MG63 (cell line): ENCODE measurements at regions not wholly inside any gene's neighbourhood (a gene's known extent, or its start where the extent isn't known, plus 50 kb on each side); places are given as distances from the start of the nearest gene placed in this dataset.
A peak's percentile ranks its signal among the peaks of the same experiment; 100 is the strongest.
"Not testable (repeated sequence)": the region's sequence is repeated elsewhere in the genome, so short reads cannot be mapped to it uniquely, and the experiment has no call there.

Experiments used
- DNase-seq: peaks from one replicate; pipeline ENCODE4 v3.0.0-alpha.2; 2020
- H3K27me3 ChIP-seq: fragments of 250-450 bp; sonication (Bioruptor Pico); 2 replicates; pipeline ENCODE4 v1.5.1; 2020; ENCODE audit warnings: mild to moderate bottlenecking, moderate library complexity
- H3K36me3 ChIP-seq: fragments of 250-450 bp; sonication (Bioruptor Pico); 2 replicates; pipeline ENCODE4 v1.5.1; 2020; ENCODE audit warnings: mild to moderate bottlenecking, moderate library complexity
- H3K4me3 ChIP-seq: fragments of 250-450 bp; sonication (Bioruptor Pico); 2 replicates; pipeline ENCODE4 v1.5.1; 2020; ENCODE audit warnings: mild to moderate bottlenecking, moderate library complexity
- H3K9me3 ChIP-seq: fragments of 250-450 bp; sonication (Bioruptor Pico); 2 replicates; pipeline ENCODE4 v1.5.1; 2020; ENCODE audit warnings: mild to moderate bottlenecking, moderate library complexity

- H3K9me3 ChIP-seq = no peaks in the 10 kb centered on the region
- no peak for DNase-seq
- no peak overlapping the region for H3K4me3 ChIP-seq
- H3K27me3 ChIP-seq = no peaks in the 10 kb centered on the region
- no peaks in the 10 kb centered on the region for H3K36me3 ChIP-seq
Observed at GRCh38 chr1:68873144-68873543, 376.3 kb upstream of the DEPDC1 start.

- H3K36me3 ChIP-seq, H3K9me3 ChIP-seq, H3K27me3 ChIP-seq, DNase-seq, H3K4me3 ChIP-seq: not testable (repeated sequence)
Observed at GRCh38 chr1:68881330-68882194, 384.7 kb upstream of the DEPDC1 start.

- no peak overlapping the region for H3K4me3 ChIP-seq
- H3K9me3 ChIP-seq = no peaks in the 10 kb centered on the region
- DNase-seq = no peak
- H3K36me3 ChIP-seq = no peaks in the 10 kb centered on the region
- H3K27me3 ChIP-seq = no peaks in the 10 kb centered on the region
Observed at GRCh38 chr1:68889471-68889870, 392.6 kb upstream of the DEPDC1 start.

GRCh38 chr1:68890736-68891135 lies 393.9 kb upstream of the DEPDC1 start:
- no peak for DNase-seq
- Histone ChIP-seq H3K9me3 (no peaks in the 10 kb centered on the region), H3K36me3 (no peaks in the 10 kb centered on the region), H3K27me3 (no peaks in the 10 kb centered on the region), H3K4me3 (no peak overlapping the region)

- Histone ChIP-seq H3K4me3 (no peak overlapping the region), H3K36me3 (no peaks in the 10 kb centered on the region), H3K9me3 (no peaks in the 10 kb centered on the region), H3K27me3 (no peaks in the 10 kb centered on the region; the same call in 1 of the 2 replicates)
- no peak for DNase-seq
Observed at GRCh38 chr1:68904477-68904876, 407.6 kb upstream of the DEPDC1 start.

GRCh38 chr1:68906431-68906830 lies 409.5 kb upstream of the DEPDC1 start:
- H3K9me3 ChIP-seq = no peaks in the 10 kb centered on the region
- no peaks in the 10 kb centered on the region for H3K36me3 ChIP-seq
- H3K27me3 ChIP-seq = no peaks in the 10 kb centered on the region; the same call in 1 of the 2 replicates
- no peak overlapping the region for H3K4me3 ChIP-seq
- no peak for DNase-seq

- DNase-seq = no peak
- Histone ChIP-seq H3K36me3 (no peaks in the 10 kb centered on the region), H3K9me3 (no peaks in the 10 kb centered on the region), H3K27me3 (no peaks in the 10 kb centered on the region; the same call in 1 of the 2 replicates), H3K4me3 (no peak overlapping the region)
Observed at GRCh38 chr1:68907491-68907890, 410.6 kb upstream of the DEPDC1 start.

- no peak for DNase-seq
- H3K4me3 ChIP-seq = no peak overlapping the region
- H3K9me3 ChIP-seq = no peaks in the 10 kb centered on the region
- H3K27me3 ChIP-seq = no peaks in the 10 kb centered on the region; the same call in 1 of the 2 replicates
- H3K36me3 ChIP-seq = no peaks in the 10 kb centered on the region
Observed at GRCh38 chr1:68908316-68908715, 411.4 kb upstream of the DEPDC1 start.

- H3K4me3 ChIP-seq = no peak overlapping the region
- H3K36me3 ChIP-seq = no peaks in the 10 kb centered on the region
- no peaks in the 10 kb centered on the region for H3K9me3 ChIP-seq
- H3K27me3 ChIP-seq = no peaks in the 10 kb centered on the region
- peak; percentile 80 for DNase-seq
Observed at GRCh38 chr1:68916221-68916902, 419.5 kb upstream of the DEPDC1 start.

GRCh38 chr1:68917456-68917855 lies 420.6 kb upstream of the DEPDC1 start:
- H3K4me3 ChIP-seq = no peak overlapping the region
- no peaks in the 10 kb centered on the region for H3K27me3 ChIP-seq
- DNase-seq = no peak
- H3K36me3 ChIP-seq = no peaks in the 10 kb centered on the region
- H3K9me3 ChIP-seq = no peaks in the 10 kb centered on the region

- H3K9me3 ChIP-seq = no peaks in the 10 kb centered on the region
- H3K27me3 ChIP-seq = no peaks in the 10 kb centered on the region
- H3K4me3 ChIP-seq = no peak overlapping the region
- no peaks in the 10 kb centered on the region for H3K36me3 ChIP-seq
- DNase-seq = no peak
Observed at GRCh38 chr1:68918563-68918962, 421.7 kb upstream of the DEPDC1 start.

- no peak overlapping the region for H3K4me3 ChIP-seq
Observed at GRCh38 chr1:68919075-68919474, 422.2 kb upstream of the DEPDC1 start.

GRCh38 chr1:68923475-68924088 lies 426.7 kb upstream of the DEPDC1 start:
- not testable (repeated sequence) for H3K36me3 ChIP-seq

More at GRCh38 chr1:68919075-68919474, 422.2 kb upstream of the DEPDC1 start:
- H3K36me3 ChIP-seq = no peaks in the 10 kb centered on the region
- no peak for DNase-seq
- H3K27me3 ChIP-seq = no peaks in the 10 kb centered on the region
- H3K9me3 ChIP-seq = no peaks in the 10 kb centered on the region

GRCh38 chr1:68930101-68930500 lies 433.2 kb upstream of the DEPDC1 start:
- H3K4me3 ChIP-seq = no peak overlapping the region
- H3K27me3 ChIP-seq = no peaks in the 10 kb centered on the region; the same call in 1 of the 2 replicates
- no peaks in the 10 kb centered on the region for H3K9me3 ChIP-seq
- H3K36me3 ChIP-seq = no peaks in the 10 kb centered on the region
- no peak for DNase-seq

More at GRCh38 chr1:68923475-68924088, 426.7 kb upstream of the DEPDC1 start:
- not testable (repeated sequence) for H3K27me3 ChIP-seq, H3K9me3 ChIP-seq, H3K4me3 ChIP-seq, DNase-seq

- Histone ChIP-seq H3K9me3 (no peaks in the 10 kb centered on the region), H3K27me3 (no peaks in the 10 kb centered on the region; the same call in 1 of the 2 replicates), H3K36me3 (no peaks in the 10 kb centered on the region), H3K4me3 (no peak overlapping the region)
- DNase-seq = no peak
Observed at GRCh38 chr1:68936530-68936929, 439.6 kb upstream of the DEPDC1 start.

GRCh38 chr1:68938051-68938666 lies 441.3 kb upstream of the DEPDC1 start:
- DNase-seq = no peak
- Histone ChIP-seq H3K27me3 (no peaks in the 10 kb centered on the region; the same call in 1 of the 2 replicates), H3K9me3 (no peaks in the 10 kb centered on the region), H3K36me3 (no peaks in the 10 kb centered on the region), H3K4me3 (no peak overlapping the region)

GRCh38 chr1:68950036-68950435 lies 453.2 kb upstream of the DEPDC1 start:
- Histone ChIP-seq H3K9me3 (no peaks in the 10 kb centered on the region), H3K36me3 (no peaks in the 10 kb centered on the region), H3K27me3 (peaks cover 3% of the 10 kb centered on the region; the same call in 1 of the 2 replicates), H3K4me3 (no peak overlapping the region)
- no peak for DNase-seq
